H1 (cell line): ENCODE measurements at regions not wholly inside any gene's neighbourhood (a gene's known extent, or its start where the extent isn't known, plus 50 kb on each side); places are given as distances from the start of the nearest gene placed in this dataset.

Source experiments
- CTCF ChIA-PET: fragments of 300-600 bp; sonication (Branson Sonifier 250); formaldehyde crosslinking; loops from one replicate; lab custom pipeline; 2021; ENCODE audit not compliant: partially characterized antibody; lab: Charles Lee
- POLR2A ChIA-PET: fragments of 300-600 bp; sonication (Branson Sonifier 250); formaldehyde crosslinking; loops from one replicate; lab custom pipeline; 2021; ENCODE audit warnings: inconsistent platforms; ENCODE audit not compliant: partially characterized antibody; lab: Charles Lee
- DNase-seq, 2 experiments: peaks; one replicate each; pipeline versions ENCODE4 v3.0.0 to v3.0.0-alpha.2; 2010 to 2022; ENCODE audit warnings: low spot score in 2 of 2, low read depth in 1 of 2, mixed read lengths in 1 of 2
- FAIRE-seq: peaks from 2 replicates; lab custom pipeline; 2011; peaks lifted over from hg19 to GRCh38; lab: Jason Lieb, UNC
- H2AFZ ChIP-seq: 2 replicates; pipeline ENCODE4 v1.8.1; 2012; ENCODE audit warnings: low read length, inconsistent platforms
- H2AK5ac ChIP-seq: 2 replicates; pipeline ENCODE4 v1.6.1; 2013; ENCODE audit warnings: low read depth, low read length
- H2BK120ac ChIP-seq: replicated peaks from 2 replicates; pipeline ENCODE3; 2013; ENCODE audit warnings: low read depth, low read length, inconsistent platforms
- H2BK12ac ChIP-seq: 2 replicates; pipeline ENCODE4 v1.6.1; 2013; ENCODE audit warnings: low read depth, low read length
- H2BK15ac ChIP-seq: 2 replicates; pipeline ENCODE4 v1.6.1; 2013; ENCODE audit warnings: low read length
- H2BK20ac ChIP-seq: 2 replicates; pipeline ENCODE4 v1.6.1; 2013; ENCODE audit warnings: low read length
- H2BK5ac ChIP-seq: 2 replicates; pipeline ENCODE4 v1.6.1; 2013; ENCODE audit warnings: low read depth, low read length
- H3K14ac ChIP-seq: 2 replicates; pipeline ENCODE4 v1.6.1; 2013; ENCODE audit warnings: inconsistent platforms; ENCODE audit not compliant: insufficient read length
- H3K18ac ChIP-seq: 2 replicates; pipeline ENCODE4 v1.6.1; 2013; ENCODE audit warnings: low read length; ENCODE audit errors: extremely low read depth
- H3K23ac ChIP-seq: 2 replicates; pipeline ENCODE4 v1.6.1; 2013; ENCODE audit warnings: inconsistent platforms; ENCODE audit not compliant: insufficient read length
- H3K23me2 ChIP-seq: 2 replicates; pipeline ENCODE4 v1.6.1; 2013; ENCODE audit warnings: low read depth, low read length
- H3K27ac ChIP-seq: 2 replicates; pipeline ENCODE4 v1.6.1; 2011; ENCODE audit warnings: low read depth, low read length, inconsistent platforms
- H3K27me3 ChIP-seq, 4 experiments: replicated peaks in 1 of 4; 1 replicate in 1 of 4; 2 replicates in 3 of 4; pipeline versions ENCODE4 v1.6.1 to v1.8.1; 2011 to 2013; ENCODE audit warnings: low read length in 3 of 4, mild to moderate bottlenecking in 3 of 4, inconsistent platforms in 2 of 4, mixed read lengths in 2 of 4, moderate library complexity in 1 of 4; ENCODE audit not compliant: control insufficient read depth in 3 of 4, insufficient read depth in 3 of 4; ENCODE audit errors: extremely low read depth in 1 of 4
- H3K36me3 ChIP-seq, 4 experiments: 2 replicates each; pipeline versions ENCODE4 v1.6.1 to v1.8.1; 2011 to 2013; ENCODE audit warnings: mild to moderate bottlenecking in 4 of 4, low read length in 3 of 4, moderate library complexity in 2 of 4, control low read depth in 1 of 4, inconsistent platforms in 1 of 4; ENCODE audit not compliant: insufficient read depth in 4 of 4, control insufficient read depth in 2 of 4
- H3K4ac ChIP-seq: replicated peaks from 2 replicates; pipeline ENCODE3; 2013; ENCODE audit warnings: low read length, low read depth, mixed read lengths, inconsistent platforms; ENCODE audit not compliant: insufficient read length
- H3K4me1 ChIP-seq, 4 experiments: replicated peaks in 1 of 4; 1 replicate in 1 of 4; 2 replicates in 3 of 4; pipeline versions ENCODE4 v1.6.1 to v1.8.1; 2011 to 2013; ENCODE audit warnings: low read length in 3 of 4, inconsistent platforms in 2 of 4, mixed read lengths in 1 of 4; ENCODE audit not compliant: insufficient read depth in 4 of 4, control insufficient read depth in 3 of 4
- H3K4me2 ChIP-seq, 2 experiments: 2 replicates each; pipeline versions ENCODE4 v1.6.1 to v1.8.1; 2011 to 2013; ENCODE audit warnings: low read depth in 2 of 2, low read length in 2 of 2, control low read depth in 1 of 2, inconsistent platforms in 1 of 2, mild to moderate bottlenecking in 1 of 2; ENCODE audit not compliant: insufficient read depth in 1 of 2
- H3K4me3 ChIP-seq, 4 experiments: fragments of 200-600, 300-600 bp in 1 of 4; sonication (generic), shearing (Covaris generic), sonication (Bioruptor Twin) in 1 of 4; 2 replicates each; pipeline versions ENCODE4 v1.5.1 to v1.8.1; 2011 to 2016; ENCODE audit warnings: low read length in 4 of 4, low read depth in 3 of 4, control low read depth in 2 of 4, inconsistent platforms in 2 of 4, mild to moderate bottlenecking in 2 of 4, mixed read lengths in 1 of 4, moderate library complexity in 1 of 4; ENCODE audit not compliant: insufficient read depth in 2 of 4; ENCODE audit errors: extremely low read depth in 1 of 4
- H3K56ac ChIP-seq: replicated peaks from 2 replicates; pipeline ENCODE3; 2013; ENCODE audit warnings: low read depth, mild to moderate bottlenecking, mixed read lengths, low read length, inconsistent platforms; ENCODE audit not compliant: insufficient read length
- H3K79me1 ChIP-seq: 2 replicates; pipeline ENCODE4 v1.6.1; 2013; ENCODE audit warnings: low read depth, low read length, control low read depth
- H3K79me2 ChIP-seq, 2 experiments: 2 replicates each; pipeline versions ENCODE4 v1.6.1 to v1.8.1; 2012 to 2013; ENCODE audit warnings: low read length in 2 of 2, mild to moderate bottlenecking in 2 of 2, inconsistent platforms in 1 of 2; ENCODE audit not compliant: insufficient read depth in 2 of 2, control insufficient read depth in 1 of 2
- H3K9ac ChIP-seq, 4 experiments: replicated peaks in 1 of 4; 1 replicate in 1 of 4; 2 replicates in 3 of 4; pipeline versions ENCODE4 v1.6.1 to v1.8.1; 2011 to 2013; ENCODE audit warnings: low read depth in 3 of 4, low read length in 3 of 4, control low read depth in 2 of 4, mild to moderate bottlenecking in 2 of 4, moderate library complexity in 2 of 4, inconsistent platforms in 1 of 4; ENCODE audit errors: extremely low read depth in 1 of 4
- H3K9me3 ChIP-seq, 2 experiments: 2 replicates each; pipeline versions ENCODE4 v1.6.1 to v1.8.1; 2012 to 2013; ENCODE audit warnings: mild to moderate bottlenecking in 2 of 2, moderate library complexity in 2 of 2, control low read depth in 1 of 2, inconsistent platforms in 1 of 2, low read depth in 1 of 2, low read length in 1 of 2, mixed read lengths in 1 of 2; ENCODE audit not compliant: insufficient read depth in 2 of 2
- H4K20me1 ChIP-seq, 2 experiments: replicated peaks in 1 of 2; 2 replicates each; pipeline versions ENCODE3 to v1.8.1; 2011 to 2013; ENCODE audit warnings: inconsistent platforms in 2 of 2, low read length in 2 of 2, mild to moderate bottlenecking in 1 of 2; ENCODE audit not compliant: insufficient read depth in 2 of 2, control insufficient read depth in 1 of 2
- H4K5ac ChIP-seq: 2 replicates; pipeline ENCODE4 v1.6.1; 2013; ENCODE audit warnings: low read length, low read depth, mixed read lengths, inconsistent platforms; ENCODE audit not compliant: insufficient read length
- H4K8ac ChIP-seq: 2 replicates; pipeline ENCODE4 v1.8.0; 2013; ENCODE audit warnings: mild to moderate bottlenecking, moderate library complexity, low read length, inconsistent platforms; ENCODE audit not compliant: insufficient read depth; ENCODE audit errors: extremely low read depth
- H4K91ac ChIP-seq: replicated peaks from 2 replicates; pipeline ENCODE3; 2013; ENCODE audit warnings: low read length, mixed read lengths, inconsistent platforms; ENCODE audit not compliant: insufficient read length
- CBX5 ChIP-seq: fragments of 300-800, 300-1000 bp; sonication (generic); IDR thresholded peaks from 2 replicates; pipeline ENCODE4 v1.7.1; 2016; ENCODE audit warnings: antibody characterized with exemption, low read length, low read depth
- RXRA ChIP-seq: IDR thresholded peaks from 2 replicates; pipeline ENCODE4 v1.6.1; 2011; ENCODE audit warnings: low read depth, mild to moderate bottlenecking, low read length, moderate library complexity; ENCODE audit not compliant: insufficient read depth
- TAF1 ChIP-seq: IDR thresholded peaks from 2 replicates; pipeline ENCODE4 v1.6.1; 2011; ENCODE audit warnings: mild to moderate bottlenecking, low read depth, low read length
- ZNF274 ChIP-seq: IDR thresholded peaks from 2 replicates; pipeline ENCODE4 v1.7.0; 2012; ENCODE audit warnings: low read length, borderline replicate concordance; ENCODE audit errors: extremely low read depth
- WGBS, 2 experiments: shearing (Covaris generic) in 1 of 2; methylation state at CpG; one replicate each; pipeline versions ENCODE4 v1.1.6 to v1.1.7; 2013 to 2015; ENCODE audit warnings: low lambda C conversion rate in 2 of 2, mixed read lengths in 2 of 2, inconsistent platforms in 1 of 2, low coverage in 1 of 2, missing lambda C conversion rate in 1 of 2; ENCODE audit not compliant: insufficient replicate concordance in 2 of 2, insufficient coverage in 1 of 2, insufficient read length in 1 of 2; ENCODE audit errors: extremely low coverage in 1 of 2, missing lambda C conversion rate in 1 of 2; 5-methylcytosine and 5-hydroxymethylcytosine counted together

GRCh38 chr12:71252473-71252872 is 94.7 kb upstream of the TSPAN8 start:
- WGBS, 2 experiments: 92% methylated on average over 2 of the region's 2 CpGs; no CpG with 5 or more reads in 1 of the 2 experiments
- no peak overlapping the region for H3K14ac ChIP-seq

More at GRCh38 chr12:71252473-71252872, 94.7 kb upstream of the TSPAN8 start:
- Histone ChIP-seq H4K8ac (no peak overlapping the region), H3K27ac (no peak overlapping the region), H3K4me2 (no peak overlapping the region), H2BK12ac (no peak overlapping the region)
- TF ChIP-seq CBX5 (no peak), ZNF274 (no peak), RXRA (no peak), TAF1 (no peak)
- TF ChIP-seq, all 59 proteins: peak for 0
- Histone ChIP-seq H2BK20ac (no peak overlapping the region), H3K79me2 (no peaks in the 10 kb centered on the region), H2AFZ (no peak overlapping the region), H3K36me3 (peaks cover 0 to 7% (median 0%) of the 10 kb centered on the region in 4 experiments; a peak in 2 of 8 replicates), H3K23ac (no peak overlapping the region), H3K4me1 (no peaks in the 10 kb centered on the region), H3K4me3 (no peak overlapping the region), H3K23me2 (no peaks in the 10 kb centered on the region; the same call in 1 of the 2 replicates), H2BK120ac (no peak overlapping the region), H3K4ac (no peak overlapping the region), H2BK15ac (no peak overlapping the region), H3K56ac (no peak overlapping the region), H4K20me1 (no peaks in the 10 kb centered on the region), H2BK5ac (no peak overlapping the region), H3K18ac (no peak overlapping the region), H3K27me3 (no peaks in the 10 kb centered on the region), H4K91ac (no peak overlapping the region), H3K79me1 (no peaks in the 10 kb centered on the region), H3K9me3 (peaks cover 8 to 12% of the 10 kb centered on the region in 2 experiments; a peak in 3 of 4 replicates), H2AK5ac (no peak overlapping the region), H3K9ac (no peak overlapping the region), H4K5ac (no peak overlapping the region)
- DNase-seq: no peak
- ChIA-PET CTCF (no interaction called here), POLR2A (no interaction called here)
- no peak for FAIRE-seq
